ENCODE measurements at regions not wholly inside any gene's neighbourhood (a gene's known extent, or its start where the extent isn't known, plus 50 kb on each side); places are given as distances from the start of the nearest gene placed in this dataset.

DNA sequence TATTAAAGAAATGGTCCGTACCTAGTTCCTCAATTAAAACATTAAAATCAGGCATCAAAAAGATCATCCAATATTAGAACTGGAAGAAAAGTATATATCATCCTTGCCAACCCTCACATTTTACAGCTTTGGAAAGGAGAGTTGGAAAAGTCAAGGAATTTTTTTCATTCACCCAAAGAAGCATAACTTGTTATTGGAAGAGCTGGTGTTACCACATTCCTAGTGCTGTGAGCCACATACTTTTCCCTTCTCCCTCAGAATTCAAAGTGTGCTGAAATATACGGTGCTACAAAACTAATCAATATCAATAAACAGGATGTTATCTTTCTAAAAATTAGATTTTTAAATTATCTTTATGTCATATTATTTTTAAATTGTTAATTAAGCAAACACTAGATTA, 202.1 kb upstream of the FAT3 start:
- intact Hi-C loops (cut with micrococcal nuclease) = no loop called here
- TF ChIP-seq, protein P1, sequence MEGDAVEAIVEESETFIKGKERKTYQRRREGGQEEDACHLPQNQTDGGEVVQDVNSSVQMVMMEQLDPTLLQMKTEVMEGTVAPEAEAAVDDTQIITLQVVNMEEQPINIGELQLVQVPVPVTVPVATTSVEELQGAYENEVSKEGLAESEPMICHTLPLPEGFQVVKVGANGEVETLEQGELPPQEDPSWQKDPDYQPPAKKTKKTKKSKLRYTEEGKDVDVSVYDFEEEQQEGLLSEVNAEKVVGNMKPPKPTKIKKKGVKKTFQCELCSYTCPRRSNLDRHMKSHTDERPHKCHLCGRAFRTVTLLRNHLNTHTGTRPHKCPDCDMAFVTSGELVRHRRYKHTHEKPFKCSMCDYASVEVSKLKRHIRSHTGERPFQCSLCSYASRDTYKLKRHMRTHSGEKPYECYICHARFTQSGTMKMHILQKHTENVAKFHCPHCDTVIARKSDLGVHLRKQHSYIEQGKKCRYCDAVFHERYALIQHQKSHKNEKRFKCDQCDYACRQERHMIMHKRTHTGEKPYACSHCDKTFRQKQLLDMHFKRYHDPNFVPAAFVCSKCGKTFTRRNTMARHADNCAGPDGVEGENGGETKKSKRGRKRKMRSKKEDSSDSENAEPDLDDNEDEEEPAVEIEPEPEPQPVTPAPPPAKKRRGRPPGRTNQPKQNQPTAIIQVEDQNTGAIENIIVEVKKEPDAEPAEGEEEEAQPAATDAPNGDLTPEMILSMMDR (IDR thresholded peaks at IDR 0.05) = no peak
- H3K4me3 ChIP-seq (replicated peaks in 1 of 3; ENCODE audit: low read depth in 2 of 3, low read length in 3 of 3) = no peak overlapping the region
- H3K4me1 Mint-ChIP-seq = no peaks in the 10 kb centered on the region
- H3K9me3 Mint-ChIP-seq = peaks cover 4 to 21% (median 14%) of the 10 kb centered on the region in 7 donors
- peaks cover 15 to 20% of the 10 kb centered on the region in 2 donors for H3K9me3 ChIP-seq (replicated peaks in 1 of 2; ENCODE audit: control insufficient read depth in 1 of 2, insufficient read depth in 1 of 2, low read length in 2 of 2)
- H3K4me2 ChIP-seq (replicated peaks; ENCODE audit: extremely low read depth, low read length, poor library complexity, severe bottlenecking) = no peak overlapping the region
- no peaks in the 10 kb centered on the region for H3K27me3 Mint-ChIP-seq (ENCODE audit: low read depth in 3 of 3)
- no peak overlapping the region for H3K9ac ChIP-seq (ENCODE audit: insufficient read depth, low read length, poor library complexity, severe bottlenecking)
- H3K4me3 Mint-ChIP-seq = no peak overlapping the region
- H2AFZ ChIP-seq (ENCODE audit: insufficient read depth, low read depth, low read length, poor library complexity, severe bottlenecking) = no peak overlapping the region
- no peaks in the 10 kb centered on the region for H3K27me3 ChIP-seq (ENCODE audit: control insufficient read depth in 2 of 2, insufficient read depth in 2 of 2, low read length in 2 of 2)
- H3K36me3 Mint-ChIP-seq = no peaks in the 10 kb centered on the region
- H3K4me1 ChIP-seq (ENCODE audit: control insufficient read depth in 1 of 2, insufficient read depth in 2 of 2, low read length in 2 of 2) = no peaks in the 10 kb centered on the region
- no peak for DNase-seq
- no peaks in the 10 kb centered on the region for H3K79me2 ChIP-seq (ENCODE audit: insufficient read depth, low read length)
- H4K20me1 ChIP-seq (ENCODE audit: insufficient read depth, low read length) = no peaks in the 10 kb centered on the region
- no peak overlapping the region for H3K27ac ChIP-seq (ENCODE audit: low read depth in 1 of 2, low read length in 2 of 2)
- no peak overlapping the region for H3K27ac Mint-ChIP-seq
- whole genome bisulfite sequencing (ENCODE audit: insufficient coverage) = no CpG with 5 or more reads among the region's 2 CpGs
- H3K36me3 ChIP-seq (replicated peaks in 1 of 2; ENCODE audit: control insufficient read depth in 1 of 2, insufficient read depth in 2 of 2, low read length in 2 of 2) = no peaks in the 10 kb centered on the region

DNA sequence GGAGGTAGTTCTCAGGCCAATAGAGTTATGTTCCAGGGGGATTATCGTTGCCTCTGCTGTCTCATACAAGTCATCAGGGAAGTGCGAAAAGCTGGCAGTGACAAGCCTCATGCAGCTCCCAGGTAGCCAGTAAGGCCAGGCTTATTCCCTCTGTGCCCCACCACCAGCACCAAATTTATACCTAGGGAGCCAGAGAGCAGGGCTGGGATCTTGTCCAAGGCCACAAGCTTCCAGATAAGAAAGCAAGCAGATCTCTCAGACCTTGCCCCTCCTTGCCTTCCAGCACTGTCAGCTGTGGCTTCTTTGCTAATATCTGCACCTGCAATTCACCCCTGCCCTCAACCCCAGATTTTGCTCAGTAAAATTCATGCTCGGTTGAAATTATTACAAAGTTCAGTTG, 206.3 kb upstream of the FAT3 start:
- 83% methylated on average over 2 of the region's 3 CpGs for WGBS (ENCODE audit: insufficient coverage)

More for the DNA sequence above, 206.3 kb upstream of the FAT3 start:
- Histone ChIP-seq H2AFZ (ENCODE audit: insufficient read depth, low read depth, low read length, poor library complexity, severe bottlenecking) (no peak overlapping the region), H3K4me1 (ENCODE audit: control insufficient read depth in 1 of 2, insufficient read depth in 2 of 2, low read length in 2 of 2) (no peaks in the 10 kb centered on the region), H3K27me3 (ENCODE audit: control insufficient read depth in 2 of 2, insufficient read depth in 2 of 2, low read length in 2 of 2) (no peaks in the 10 kb centered on the region), H3K9me3 (replicated peaks in 1 of 2; ENCODE audit: control insufficient read depth in 1 of 2, insufficient read depth in 1 of 2, low read length in 2 of 2) (peaks cover 25 to 26% of the 10 kb centered on the region in 2 donors), H4K20me1 (ENCODE audit: insufficient read depth, low read length) (no peaks in the 10 kb centered on the region), H3K27ac (ENCODE audit: low read depth in 1 of 2, low read length in 2 of 2) (no peak overlapping the region), H3K4me2 (replicated peaks; ENCODE audit: extremely low read depth, low read length, poor library complexity, severe bottlenecking) (no peak overlapping the region), H3K36me3 (replicated peaks in 1 of 2; ENCODE audit: control insufficient read depth in 1 of 2, insufficient read depth in 2 of 2, low read length in 2 of 2) (no peaks in the 10 kb centered on the region), H3K79me2 (ENCODE audit: insufficient read depth, low read length) (no peaks in the 10 kb centered on the region), H3K9ac (ENCODE audit: insufficient read depth, low read length, poor library complexity, severe bottlenecking) (no peak overlapping the region), H3K4me3 (replicated peaks in 1 of 3; ENCODE audit: low read depth in 2 of 3, low read length in 3 of 3) (no peak overlapping the region)
- Mint-ChIP-seq H3K27me3 (ENCODE audit: low read depth in 3 of 3) (no peaks in the 10 kb centered on the region), H3K27ac (no peak overlapping the region), H3K4me3 (no peak overlapping the region), H3K9me3 (peaks cover 2 to 23% (median 14%) of the 10 kb centered on the region in 7 donors), H3K36me3 (no peaks in the 10 kb centered on the region), H3K4me1 (no peaks in the 10 kb centered on the region)
- TF ChIP-seq, protein P1 (IDR thresholded peaks at IDR 0.05) = no peak
- no peak for DNase-seq
- intact Hi-C loops (cut with micrococcal nuclease) = no loop called here

Data from CD14-positive monocyte (primary cell).